KG1 (cell line): ENCODE measurements at regions not wholly inside any gene's neighbourhood (a gene's known extent, or its start where the extent isn't known, plus 50 kb on each side); places are given as distances from the start of the nearest gene placed in this dataset.

ENCODE experiments used
- DNase-seq: peaks from one replicate; lab custom pipeline; 2025; lab: John Stamatoyannopoulos, UW

GRCh38 chr11:15584158-15584557, 469.4 kb downstream of the INSC start:
- no peak for DNase-seq

- DNase-seq = no peak
Measured at GRCh38 chr11:15585602-15586331, 471.0 kb downstream of the INSC start.

GRCh38 chr11:15586741-15587473, 472.2 kb downstream of the INSC start:
- no peak for DNase-seq

GRCh38 chr11:15589070-15589626, 474.4 kb downstream of the INSC start:
- no peak for DNase-seq

- no peak for DNase-seq
Measured at GRCh38 chr11:15590132-15590531, 475.4 kb downstream of the INSC start.

GRCh38 chr11:15591112-15591537, 476.4 kb downstream of the INSC start:
- no peak for DNase-seq

GRCh38 chr11:15594607-15595006, 479.9 kb downstream of the INSC start:
- no peak for DNase-seq

GRCh38 chr11:15599376-15599775, 484.7 kb downstream of the INSC start:
- no peak for DNase-seq

GRCh38 chr11:15602047-15602446, 487.3 kb downstream of the INSC start:
- DNase-seq = no peak

- DNase-seq = no peak
Measured at GRCh38 chr11:15602785-15603567, 488.3 kb downstream of the INSC start.

- no peak for DNase-seq
Measured at GRCh38 chr11:15605094-15605493, 490.4 kb downstream of the INSC start.

GRCh38 chr11:15607361-15608036, 492.8 kb downstream of the INSC start:
- DNase-seq = no peak

GRCh38 chr11:15609445-15609844, 494.7 kb downstream of the INSC start:
- no peak for DNase-seq

GRCh38 chr11:15610881-15611280, 496.2 kb downstream of the INSC start:
- DNase-seq = no peak

GRCh38 chr11:15613251-15613650, 498.5 kb downstream of the INSC start:
- no peak for DNase-seq

- DNase-seq = no peak
Measured at GRCh38 chr11:15613789-15614188, 499.1 kb downstream of the INSC start.

GRCh38 chr11:15615398-15616096, 500.8 kb downstream of the INSC start:
- no peak for DNase-seq

GRCh38 chr11:15616130-15617105, 501.7 kb downstream of the INSC start:
- no peak for DNase-seq

- no peak for DNase-seq
Measured at GRCh38 chr11:15617126-15617525, 502.4 kb downstream of the INSC start.

GRCh38 chr11:15618583-15619032, 503.9 kb downstream of the INSC start:
- DNase-seq = no peak
